ENCODE measurements at regions not wholly inside any gene's neighbourhood (a gene's known extent, or its start where the extent isn't known, plus 50 kb on each side); places are given as distances from the start of the nearest gene placed in this dataset.

- TF ChIP-seq CTCF (IDR thresholded peaks at IDR 0.05) (no peak), OVOL2 (CRISPR knock-in tag; IDR thresholded peaks at IDR 0.05; ENCODE audit: borderline replicate concordance) (no peak), TEAD1 (CRISPR knock-in tag; IDR thresholded peaks at IDR 0.05) (no peak), ESRRA (CRISPR knock-in tag; IDR thresholded peaks at IDR 0.05; ENCODE audit: borderline replicate concordance) (no peak)
- TF ChIP-seq, protein P1, sequence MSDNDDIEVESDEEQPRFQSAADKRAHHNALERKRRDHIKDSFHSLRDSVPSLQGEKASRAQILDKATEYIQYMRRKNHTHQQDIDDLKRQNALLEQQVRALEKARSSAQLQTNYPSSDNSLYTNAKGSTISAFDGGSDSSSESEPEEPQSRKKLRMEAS (CRISPR knock-in tag; IDR thresholded peaks at IDR 0.05): no peak
- TF ChIP-seq, protein P2, sequence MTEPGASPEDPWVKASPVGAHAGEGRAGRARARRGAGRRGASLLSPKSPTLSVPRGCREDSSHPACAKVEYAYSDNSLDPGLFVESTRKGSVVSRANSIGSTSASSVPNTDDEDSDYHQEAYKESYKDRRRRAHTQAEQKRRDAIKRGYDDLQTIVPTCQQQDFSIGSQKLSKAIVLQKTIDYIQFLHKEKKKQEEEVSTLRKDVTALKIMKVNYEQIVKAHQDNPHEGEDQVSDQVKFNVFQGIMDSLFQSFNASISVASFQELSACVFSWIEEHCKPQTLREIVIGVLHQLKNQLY (CRISPR knock-in tag; IDR thresholded peaks at IDR 0.05): no peak
- TF ChIP-seq, protein P3, sequence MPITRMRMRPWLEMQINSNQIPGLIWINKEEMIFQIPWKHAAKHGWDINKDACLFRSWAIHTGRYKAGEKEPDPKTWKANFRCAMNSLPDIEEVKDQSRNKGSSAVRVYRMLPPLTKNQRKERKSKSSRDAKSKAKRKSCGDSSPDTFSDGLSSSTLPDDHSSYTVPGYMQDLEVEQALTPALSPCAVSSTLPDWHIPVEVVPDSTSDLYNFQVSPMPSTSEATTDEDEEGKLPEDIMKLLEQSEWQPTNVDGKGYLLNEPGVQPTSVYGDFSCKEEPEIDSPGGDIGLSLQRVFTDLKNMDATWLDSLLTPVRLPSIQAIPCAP (CRISPR knock-in tag; IDR thresholded peaks at IDR 0.05): no peak
These were observed 103.0 kb upstream of the HS3ST5 start for GRCh38 chr6:114445846-114446245.
